Stimulated activated CD8-positive, alpha-beta memory T cell treated with anti-CD3 and anti-CD28 coated beads, Interleukin-2, amount 100 ng/mL, for 48 hours (primary cell): ENCODE measurements at regions not wholly inside any gene's neighbourhood (a gene's known extent, or its start where the extent isn't known, plus 50 kb on each side); places are given as distances from the start of the nearest gene placed in this dataset.

ENCODE experiments used
- DNase-seq, 2 donors: peaks; one replicate each; pipeline ENCODE4 v3.0.0-alpha.2; 2020; ENCODE audit warnings: low read depth in 2 of 2

DNA sequence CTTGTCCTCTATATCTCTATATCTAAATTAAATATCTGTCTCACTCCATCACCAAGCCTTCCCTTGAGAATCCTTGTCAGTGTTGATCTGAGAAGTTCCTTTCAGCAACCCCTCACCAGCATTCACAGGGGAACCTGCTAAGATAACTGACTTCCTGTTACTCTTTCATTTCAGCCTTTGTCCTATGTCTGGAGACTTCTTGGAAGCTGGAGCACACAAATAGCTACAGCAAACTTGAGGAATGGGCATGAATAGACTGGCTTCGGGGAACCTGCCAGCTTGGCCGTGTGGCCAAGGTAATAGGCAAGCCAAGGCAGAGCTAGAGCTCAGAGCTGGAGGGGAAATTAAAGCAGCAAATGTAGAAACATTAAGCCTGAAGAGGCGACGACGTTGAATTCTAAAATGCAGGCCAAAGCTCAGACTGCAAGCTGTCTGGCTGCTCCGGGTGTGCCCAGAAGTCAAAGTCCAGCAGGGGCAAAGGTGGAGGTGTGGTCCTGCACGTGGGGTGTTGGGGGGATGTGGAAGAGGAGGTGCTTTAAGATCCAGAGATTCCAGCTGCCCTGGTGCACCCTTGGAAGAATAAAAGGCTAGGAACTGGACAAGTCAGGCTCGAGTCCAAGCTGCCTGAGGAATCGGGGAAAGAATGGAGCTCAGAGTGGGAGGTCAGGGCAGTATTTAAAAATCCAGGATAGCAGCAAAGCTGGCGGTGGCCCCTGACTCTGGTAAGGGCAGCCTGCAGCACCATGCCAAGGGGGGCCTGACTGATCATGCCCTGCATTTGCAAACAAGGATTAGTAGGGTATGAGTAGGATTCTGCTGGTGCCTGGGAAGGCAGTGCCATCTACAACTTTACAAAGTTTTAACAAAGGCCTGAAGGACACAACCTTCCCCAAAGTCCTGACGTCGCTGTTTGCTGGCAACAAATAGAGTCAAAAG lies 185.0 kb upstream of the SGK1 start:
- no peak for DNase-seq

GRCh38 chr6:134495890-134496248 lies 178.0 kb upstream of the SGK1 start:
- DNase-seq, result no peak

- no peak for DNase-seq
Observed at GRCh38 chr6:134495203-134495889, 177.4 kb upstream of the SGK1 start.

- no peak for DNase-seq
Observed at GRCh38 chr6:134493789-134494188, 175.9 kb upstream of the SGK1 start.

DNA sequence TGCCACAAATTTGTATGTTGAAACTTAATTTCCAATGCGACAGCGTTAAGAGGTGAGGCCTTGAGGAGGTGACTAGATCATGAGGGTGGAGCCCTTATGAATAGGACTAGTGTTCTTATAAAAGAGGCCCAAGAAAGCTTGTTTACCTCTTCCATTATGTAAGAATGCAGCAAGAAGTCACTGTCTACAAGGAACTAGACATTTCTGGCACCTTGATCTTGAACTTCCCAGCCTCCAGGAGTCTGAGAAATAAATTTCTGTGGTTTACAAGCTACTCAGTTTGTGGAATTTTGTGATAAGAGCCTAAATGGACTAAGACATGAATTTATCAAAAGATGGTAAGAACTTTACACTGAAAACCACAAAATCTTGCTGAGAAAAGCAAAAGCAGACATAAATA lies 173.6 kb upstream of the SGK1 start:
- DNase-seq, result no peak

GRCh38 chr6:134482593-134483270 lies 164.8 kb upstream of the SGK1 start:
- no peak for DNase-seq

DNA sequence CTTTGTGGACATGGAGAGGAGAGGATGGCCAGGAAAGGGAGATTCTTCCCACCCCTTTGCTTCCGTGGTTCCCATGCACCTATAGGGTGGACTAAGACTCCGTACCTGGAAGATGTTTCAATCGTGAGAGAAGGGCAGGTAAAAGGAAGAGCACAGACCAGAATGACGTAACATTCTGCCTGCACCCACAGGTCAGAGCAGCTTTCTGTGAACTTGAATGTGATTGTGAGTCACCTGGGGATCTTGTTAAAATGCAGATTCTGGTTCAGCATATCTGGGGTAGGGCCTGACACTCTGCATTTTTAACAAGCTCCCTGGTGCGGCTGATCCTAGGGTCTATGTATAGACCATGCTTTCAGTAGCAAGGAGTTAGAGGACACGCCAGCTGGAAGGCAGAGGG lies 164.1 kb upstream of the SGK1 start:
- no peak for DNase-seq

DNA sequence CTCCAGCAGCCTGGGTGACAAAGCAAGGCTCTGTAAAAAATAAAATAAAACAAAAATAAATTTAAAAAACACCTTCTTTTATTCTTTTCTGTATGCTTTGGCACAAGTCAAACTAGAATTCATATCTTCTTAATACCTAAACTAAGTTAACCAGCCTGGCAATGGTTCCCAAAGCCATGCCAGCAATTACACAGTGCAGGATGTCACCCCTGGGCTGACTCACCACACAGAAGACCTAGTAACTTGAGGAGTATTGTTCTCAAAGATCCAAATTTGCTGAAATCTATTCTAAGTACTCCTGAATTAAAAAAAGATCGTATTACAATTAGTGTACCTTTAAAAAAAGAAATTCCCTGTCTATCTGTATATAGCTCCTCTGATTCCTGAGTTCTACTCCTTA lies 162.7 kb upstream of the SGK1 start:
- DNase-seq, result no peak

GRCh38 chr6:134478764-134479399 lies 161.0 kb upstream of the SGK1 start:
- DNase-seq, result no peak

- no peak for DNase-seq
Observed at GRCh38 chr6:134477991-134478635, 160.2 kb upstream of the SGK1 start.

DNA sequence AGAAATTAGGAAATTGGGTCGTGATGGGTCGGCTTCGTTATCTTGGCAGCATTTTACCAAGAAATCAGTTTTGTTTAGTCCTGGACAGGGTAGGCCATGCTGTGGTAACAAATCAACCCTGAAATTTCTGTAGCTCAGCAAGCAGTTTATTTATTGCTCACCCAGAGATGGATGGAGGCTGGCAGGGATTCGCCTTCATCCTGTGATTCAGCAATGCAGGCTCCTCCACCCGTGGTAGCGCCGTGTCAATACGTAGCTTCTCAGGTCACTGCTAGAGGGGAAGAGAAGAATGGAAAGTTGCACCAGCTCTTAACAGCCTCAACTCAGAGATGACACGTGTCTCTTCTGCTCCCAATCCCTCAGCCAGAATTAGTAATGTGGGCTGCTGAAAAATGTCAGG lies 157.0 kb upstream of the SGK1 start:
- no peak for DNase-seq

DNA sequence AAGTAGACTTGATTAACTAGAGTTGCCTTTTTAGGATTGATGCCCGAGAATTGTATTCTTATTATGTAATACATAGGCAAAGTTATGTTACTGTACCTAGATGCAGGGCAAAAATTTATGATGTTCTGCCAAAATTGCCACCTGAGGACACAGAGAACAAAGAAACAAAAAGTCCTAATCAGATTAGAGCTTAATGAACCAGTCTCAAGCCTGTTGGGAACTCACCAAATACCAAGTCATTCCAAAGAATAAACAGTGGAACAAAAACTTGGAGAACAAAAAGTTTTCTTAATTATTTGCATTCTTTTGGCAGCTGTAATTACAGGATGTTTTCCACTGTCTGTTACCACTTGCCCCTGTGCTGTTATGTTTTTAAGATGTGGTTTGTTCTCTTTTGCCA lies 154.7 kb upstream of the SGK1 start:
- DNase-seq, result no peak

GRCh38 chr6:134472046-134472445 lies 154.1 kb upstream of the SGK1 start:
- DNase-seq, result no peak

DNA sequence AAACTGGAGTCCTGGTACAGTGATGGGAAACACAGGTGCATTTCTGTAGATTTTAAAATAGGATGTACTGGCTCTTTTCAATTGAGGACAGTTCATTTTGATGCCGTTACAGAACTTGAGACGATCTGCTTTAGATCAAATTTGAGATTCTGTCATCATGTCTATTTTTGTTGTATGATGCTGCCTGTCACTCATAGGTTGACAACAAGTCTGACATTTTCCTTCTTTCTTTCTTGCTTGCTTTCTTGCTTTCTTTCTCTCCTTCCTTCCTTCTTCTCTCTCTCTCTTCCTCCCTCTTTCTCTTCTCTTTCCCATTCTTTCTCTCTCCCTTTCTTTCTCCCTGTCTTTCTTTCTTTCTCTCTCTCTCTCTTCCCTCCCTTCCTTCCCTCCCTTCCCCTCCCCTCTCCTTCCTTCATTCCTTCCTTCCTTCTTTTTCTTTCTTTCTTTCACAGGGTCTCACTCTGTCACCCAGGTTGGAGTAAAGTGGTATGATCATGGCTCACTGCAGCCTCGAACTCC lies 152.6 kb upstream of the SGK1 start:
- no peak for DNase-seq

DNA sequence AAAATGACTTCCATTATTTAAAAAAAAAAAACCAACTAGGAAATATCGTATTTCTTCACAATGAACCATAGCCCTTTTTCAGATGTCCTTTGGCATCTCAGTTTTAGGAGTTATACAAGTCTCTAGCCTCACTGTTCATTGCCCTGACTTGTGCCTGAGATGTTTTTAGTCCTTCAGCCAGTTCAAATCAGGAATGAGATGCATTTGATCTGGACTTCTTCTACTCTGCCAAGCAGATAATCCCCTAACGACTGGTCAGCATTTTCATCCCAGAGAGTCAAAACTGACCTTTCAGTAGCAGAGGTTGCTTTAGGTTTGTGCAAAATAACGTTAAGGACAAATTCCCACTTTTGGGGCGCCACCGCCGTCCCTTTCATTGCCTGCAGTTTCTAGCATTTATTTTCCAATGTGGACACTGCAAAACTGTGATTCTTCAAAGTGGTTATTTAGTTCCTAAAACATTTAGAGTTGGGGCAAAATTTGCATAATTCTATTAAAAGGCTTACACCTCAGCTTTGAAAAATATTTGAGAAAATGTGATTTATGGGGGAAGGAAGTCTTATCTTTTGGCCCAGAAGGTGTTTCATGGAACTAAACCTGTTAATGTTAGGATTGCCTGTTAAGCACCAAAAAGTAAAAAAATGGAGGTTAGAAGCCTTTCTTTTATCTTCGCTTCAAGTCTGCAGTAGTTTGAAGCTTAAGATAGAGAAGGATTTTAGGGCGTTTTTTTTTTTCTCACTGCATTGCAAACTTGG lies 152.0 kb upstream of the SGK1 start:
- no peak for DNase-seq

GRCh38 chr6:134468633-134469032 lies 150.7 kb upstream of the SGK1 start:
- DNase-seq, result no peak

- no peak for DNase-seq
Observed at GRCh38 chr6:134467620-134468019, 149.7 kb upstream of the SGK1 start.

GRCh38 chr6:134466771-134467525 lies 149.0 kb upstream of the SGK1 start:
- DNase-seq, result no peak

DNA sequence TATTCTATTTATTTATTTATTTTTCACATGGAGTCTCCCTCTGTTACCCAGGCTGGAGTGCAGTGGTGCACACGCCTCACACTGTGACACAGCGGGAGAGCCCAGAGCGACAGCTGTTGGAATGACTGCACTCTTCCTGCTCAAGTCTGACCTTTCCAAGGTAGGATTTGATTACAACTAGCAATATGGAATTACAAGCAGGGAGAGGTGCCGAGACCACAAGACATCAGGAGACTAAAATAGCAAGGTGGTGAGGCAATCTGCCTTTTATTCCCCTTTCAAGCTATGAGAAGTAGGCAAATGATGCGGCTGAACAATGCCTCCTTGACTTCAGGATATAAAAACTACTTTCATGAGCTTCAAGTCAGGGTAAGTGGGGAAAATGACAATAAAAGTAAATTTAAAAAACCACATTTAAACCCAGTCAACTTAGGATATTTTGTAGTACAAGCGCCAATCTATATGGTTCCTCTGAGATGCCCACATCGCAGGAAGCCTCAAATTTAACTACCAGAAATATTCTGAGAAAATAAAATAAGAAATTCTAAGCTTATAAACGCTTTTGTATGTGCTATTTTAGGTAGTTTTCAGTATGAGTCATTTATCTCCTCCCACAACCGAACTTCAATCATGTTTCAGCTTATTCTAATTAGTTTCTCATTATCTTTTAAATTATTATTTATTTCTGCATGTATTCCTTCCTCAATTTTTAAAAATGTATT lies 146.9 kb upstream of the SGK1 start:
- no peak for DNase-seq
